Activated T-helper 9 cell treated with anti-CD3 and anti-CD28 coated beads, Interleukin-2, amount 50 U/mL, for 16 hours (primary cell): ENCODE measurements at regions not wholly inside any gene's neighbourhood (a gene's known extent, or its start where the extent isn't known, plus 50 kb on each side); places are given as distances from the start of the nearest gene placed in this dataset.
"Not testable (repeated sequence)": the region's sequence is repeated elsewhere in the genome, so short reads cannot be mapped to it uniquely, and the experiment has no call there.

ENCODE experiments used
- DNase-seq: peaks from one replicate; pipeline ENCODE4 v3.0.0-alpha.2; 2020; ENCODE audit warnings: low read depth

DNA sequence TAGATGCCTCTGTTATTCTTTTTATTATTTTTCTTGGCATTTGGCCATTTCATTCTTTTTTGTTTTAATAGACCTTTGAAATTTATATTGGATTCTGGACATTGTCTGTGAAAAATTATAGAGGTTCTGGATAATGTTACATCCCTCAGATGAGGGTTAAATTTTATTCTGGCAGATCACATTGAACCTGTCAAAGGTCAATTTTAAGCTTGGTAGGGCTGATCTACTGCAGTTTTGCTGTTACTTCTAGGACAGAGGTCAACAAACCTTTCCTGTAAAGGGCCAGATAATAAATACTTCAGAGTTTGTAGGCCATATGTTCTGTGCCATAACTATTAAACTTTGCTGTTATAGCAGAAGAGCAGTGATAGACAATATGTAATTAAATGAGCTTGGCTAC is 318.9 kb upstream of the DPPA4 start:
- no peak for DNase-seq

DNA sequence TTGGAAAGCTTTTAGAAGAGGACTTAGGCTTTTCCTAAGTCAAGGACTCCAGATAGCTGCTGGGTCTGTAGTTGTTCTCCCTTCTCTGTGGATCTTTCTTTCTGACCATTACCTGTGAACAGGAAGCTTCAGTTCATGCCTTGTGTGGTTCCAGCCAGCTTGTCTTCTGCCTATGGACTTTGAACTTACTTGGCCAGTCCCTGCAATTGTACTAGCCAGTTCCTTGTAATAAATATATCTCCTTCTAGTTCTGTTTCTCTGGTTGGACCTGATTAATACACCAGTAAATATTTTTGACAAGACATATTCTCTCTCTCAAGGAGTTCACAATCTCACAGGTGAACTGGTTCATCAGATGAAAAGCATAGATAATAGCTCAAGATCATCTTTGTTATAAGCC is 341.3 kb upstream of the DPPA4 start:
- DNase-seq, result no peak

- no peak for DNase-seq
These were observed 342.3 kb upstream of the DPPA4 start for GRCh38 chr3:109679664-109680063.

DNA sequence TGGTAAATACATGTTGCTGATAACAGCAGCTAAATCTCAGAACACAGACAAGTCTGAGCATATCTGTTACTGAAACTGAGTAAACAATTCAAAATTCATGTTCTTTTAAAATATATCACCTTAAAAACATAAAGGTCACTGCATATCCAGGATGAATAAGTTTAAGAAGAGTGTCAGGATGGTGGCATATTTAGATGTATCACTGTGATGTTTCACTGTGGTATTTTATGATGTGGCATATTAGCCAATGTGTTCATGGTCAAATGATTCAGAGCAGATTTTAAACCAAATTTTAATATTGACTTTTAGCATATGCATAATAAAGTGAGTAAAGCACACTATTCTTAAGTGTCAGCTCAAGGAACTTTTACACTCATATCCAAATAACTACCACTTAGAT is 346.4 kb upstream of the DPPA4 start:
- DNase-seq, result no peak

DNA sequence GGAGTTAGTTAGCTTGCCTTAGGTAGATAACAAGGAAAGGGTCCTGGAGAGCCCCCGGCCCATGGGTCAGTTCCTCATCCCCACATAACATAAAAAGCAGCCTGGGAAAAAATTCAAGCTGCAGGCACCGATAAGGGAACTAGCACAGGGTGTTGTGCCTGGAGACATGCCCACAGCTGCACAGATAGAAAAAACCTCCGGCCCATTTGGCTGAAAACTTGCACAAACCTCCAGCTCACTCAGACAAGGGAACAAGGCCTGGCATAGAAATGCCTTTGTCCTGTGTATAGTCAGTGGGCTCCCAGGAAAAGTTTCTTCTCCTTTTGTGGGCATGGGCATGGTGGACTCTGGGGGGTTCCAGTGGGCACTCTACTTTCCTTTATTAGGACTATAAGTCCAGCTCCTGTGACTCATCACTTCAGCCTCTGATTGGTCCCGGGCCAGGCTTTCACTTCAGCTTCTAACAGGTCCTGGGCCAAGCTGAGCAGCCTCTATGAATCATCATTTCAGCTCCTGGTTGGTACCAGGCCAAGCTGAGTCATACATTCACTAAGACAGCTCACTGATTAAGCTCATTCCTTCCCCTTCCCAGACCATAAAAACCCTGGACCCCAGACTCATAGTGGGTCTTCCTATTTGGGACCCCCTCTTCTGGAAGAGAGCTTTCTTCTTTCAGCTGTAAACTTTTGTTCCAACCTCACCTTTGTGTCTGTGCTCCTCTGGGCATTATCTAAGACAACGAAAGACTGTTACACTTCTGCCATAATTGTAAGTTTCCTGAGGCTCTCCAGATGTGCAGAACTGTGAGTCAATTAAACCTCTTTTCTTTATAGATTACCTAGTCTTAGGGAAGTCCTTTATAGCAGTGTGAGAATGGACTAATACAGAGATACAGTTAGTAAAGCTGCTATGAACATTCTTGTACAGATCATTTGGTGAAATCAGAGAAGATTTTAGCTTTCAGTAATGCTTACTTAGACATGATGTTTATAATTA is 348.0 kb upstream of the DPPA4 start:
- DNase-seq, result no peak

- no peak for DNase-seq
These were observed 350.3 kb upstream of the DPPA4 start for GRCh38 chr3:109687626-109688025.

DNA sequence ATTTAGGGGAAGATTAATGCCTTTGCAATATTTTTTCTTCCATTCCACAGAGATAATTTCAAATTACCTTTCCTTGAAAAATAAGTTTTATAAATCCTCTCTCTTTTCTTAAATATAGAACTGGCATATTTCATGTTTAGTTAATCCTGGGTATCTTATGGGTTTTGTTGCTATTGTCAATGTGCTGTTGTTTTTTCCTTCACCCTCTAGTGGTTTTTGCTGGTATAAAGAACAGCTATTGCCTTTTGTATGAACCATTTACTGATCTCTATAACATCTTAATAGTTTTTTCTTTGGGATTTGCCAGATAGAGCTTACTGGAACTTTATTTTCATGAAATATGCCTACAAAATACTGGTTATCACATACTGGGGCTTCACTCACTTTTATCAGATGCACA is 359.6 kb upstream of the DPPA4 start:
- DNase-seq, result no peak

- DNase-seq, result no peak
These were observed 364.9 kb upstream of the DPPA4 start for GRCh38 chr3:109702252-109702651.

GRCh38 chr3:109702976-109703375 is 365.6 kb upstream of the DPPA4 start:
- no peak for DNase-seq

- DNase-seq, result not testable (repeated sequence)
These were observed 367.8 kb upstream of the DPPA4 start for GRCh38 chr3:109705133-109705532.

DNA sequence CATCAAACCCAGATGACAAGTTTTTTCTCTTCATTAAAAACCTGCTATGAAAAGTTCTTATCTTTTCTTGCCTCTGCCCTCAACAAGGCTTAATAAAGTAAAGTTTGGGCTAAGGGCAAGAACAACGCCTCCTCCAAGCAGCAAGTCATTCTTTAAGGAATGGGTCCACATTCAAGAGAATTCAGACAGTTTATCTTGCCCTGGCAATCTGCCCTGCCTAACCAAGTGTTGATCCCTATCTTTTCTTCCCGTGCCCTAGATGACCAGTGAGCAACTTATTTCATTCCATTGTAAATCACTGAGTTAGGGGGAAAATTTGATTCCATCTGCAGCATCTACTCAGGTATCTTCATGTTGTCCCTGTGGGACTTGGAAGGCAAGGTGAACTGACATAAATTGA is 370.3 kb upstream of the DPPA4 start:
- no peak for DNase-seq

DNA sequence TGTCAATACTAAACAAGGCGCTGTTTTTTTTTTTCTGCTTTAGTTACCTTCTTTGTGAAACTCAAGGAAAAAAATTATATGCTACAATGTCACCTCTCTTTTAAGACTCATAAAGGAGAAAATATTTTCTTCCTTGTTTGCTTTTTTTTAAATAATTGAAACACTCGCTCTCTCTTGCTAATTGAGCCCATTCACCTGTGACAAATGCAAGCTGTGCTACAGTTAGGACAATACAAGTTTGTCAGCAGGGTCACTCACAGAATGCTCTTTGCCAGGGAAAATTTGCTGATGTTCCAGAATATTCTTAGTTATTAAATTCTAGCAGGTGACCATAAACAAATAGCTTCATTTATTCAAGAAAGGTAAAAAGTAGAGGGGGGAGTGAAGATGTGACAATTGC is 375.9 kb upstream of the DPPA4 start:
- DNase-seq, result no peak

- no peak for DNase-seq
These were observed 378.4 kb upstream of the DPPA4 start for GRCh38 chr3:109715707-109716106.

GRCh38 chr3:109718850-109719249 is 381.5 kb upstream of the DPPA4 start:
- no peak for DNase-seq

- no peak for DNase-seq
These were observed 391.6 kb upstream of the DPPA4 start for GRCh38 chr3:109728861-109729494.

DNA sequence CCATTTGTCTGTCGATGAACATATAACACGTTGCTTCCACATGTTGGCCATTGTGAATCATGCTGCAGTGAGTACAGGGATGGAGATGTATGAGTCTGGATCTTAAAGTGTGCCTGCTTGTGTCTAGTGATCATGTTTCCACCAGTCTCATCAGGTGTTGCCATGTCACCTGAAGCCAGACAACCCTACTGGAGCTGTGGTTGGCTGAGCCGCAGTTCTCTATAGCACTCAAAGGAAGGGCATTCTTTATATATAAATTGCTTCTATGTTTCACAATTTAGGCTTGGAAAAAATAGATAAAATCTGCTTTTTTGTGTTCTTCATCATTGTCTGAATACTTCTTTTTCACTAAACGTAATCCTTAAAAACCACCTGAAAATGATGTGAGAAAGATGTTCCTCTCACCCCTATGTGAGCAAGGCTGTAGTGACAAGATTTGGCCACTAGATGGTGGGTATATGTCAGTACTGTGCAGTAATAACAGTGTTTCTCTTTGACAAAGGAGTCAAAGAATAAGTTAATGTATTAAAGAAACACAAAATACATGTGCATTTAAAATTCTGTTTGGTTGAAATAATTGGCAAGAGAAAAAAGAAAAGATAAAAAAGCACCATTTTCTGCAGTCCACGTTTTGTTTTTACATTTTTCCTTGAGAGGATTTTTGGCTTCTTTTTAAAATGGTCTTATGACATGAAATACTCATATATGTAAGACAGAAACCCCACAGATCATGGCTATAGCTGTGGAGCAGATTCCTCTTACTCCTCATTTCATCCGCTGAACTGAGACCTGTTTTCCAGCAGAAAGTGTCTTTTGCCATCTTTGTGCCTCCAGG is 394.5 kb upstream of the DPPA4 start:
- peak; percentile 18 for DNase-seq

DNA sequence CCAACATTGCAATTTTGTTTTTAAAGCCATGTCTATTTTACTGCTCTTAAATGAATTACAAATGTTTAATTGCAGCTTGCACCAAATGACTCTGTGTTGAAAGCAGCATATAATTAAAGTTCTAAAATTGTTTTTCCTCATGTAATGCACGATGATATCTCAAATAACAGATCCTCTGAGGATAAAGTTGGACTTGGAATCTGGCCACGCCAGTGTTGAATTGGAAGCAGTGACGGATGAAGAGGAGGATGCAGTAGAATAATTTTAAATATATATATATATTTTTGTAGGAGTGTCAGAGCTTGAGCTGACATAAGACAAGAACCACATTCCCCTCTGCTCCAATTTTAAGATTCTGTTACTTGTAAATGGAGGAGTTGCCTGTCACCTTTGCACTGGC is 406.6 kb upstream of the DPPA4 start:
- DNase-seq, result no peak

- DNase-seq, result no peak
These were observed 435.2 kb upstream of the DPPA4 start for GRCh38 chr3:109772520-109772919.

DNA sequence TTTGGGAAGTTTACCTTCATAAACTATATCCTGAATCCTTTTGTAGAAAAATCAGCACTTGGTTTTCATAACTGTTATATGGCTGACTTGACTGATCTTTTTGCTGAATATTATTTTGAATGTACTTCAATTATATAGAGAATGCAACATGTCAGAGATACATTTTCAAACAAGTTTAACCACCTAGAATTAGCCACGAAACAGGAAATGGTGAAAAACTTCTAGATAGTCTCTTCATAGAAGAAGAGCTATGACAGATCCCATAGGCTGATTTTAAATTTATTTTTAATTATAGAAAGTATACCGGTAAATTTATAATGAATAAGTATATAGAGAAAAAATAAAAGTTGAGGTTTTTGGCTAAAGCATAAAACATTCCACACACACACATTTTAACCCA is 436.8 kb upstream of the DPPA4 start:
- DNase-seq, result no peak

DNA sequence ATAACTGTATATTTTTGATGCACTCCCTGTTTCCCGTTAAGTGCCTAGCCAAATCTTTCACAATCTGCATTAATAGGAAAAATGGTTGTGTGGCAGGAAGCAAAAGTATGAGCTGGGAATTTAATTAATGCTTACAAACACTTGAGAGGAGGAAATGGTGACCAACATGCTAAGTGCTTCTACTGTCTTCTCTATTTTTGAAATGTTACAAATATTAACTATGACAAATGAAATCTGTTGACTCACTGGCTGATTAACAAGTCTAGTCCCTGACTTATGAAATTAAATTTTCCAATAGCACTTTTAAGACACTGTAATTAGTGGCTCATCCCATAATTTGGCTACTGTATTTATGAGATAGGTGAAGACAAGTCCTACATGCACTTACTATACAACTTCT is 446.9 kb upstream of the DPPA4 start:
- no peak for DNase-seq

DNA sequence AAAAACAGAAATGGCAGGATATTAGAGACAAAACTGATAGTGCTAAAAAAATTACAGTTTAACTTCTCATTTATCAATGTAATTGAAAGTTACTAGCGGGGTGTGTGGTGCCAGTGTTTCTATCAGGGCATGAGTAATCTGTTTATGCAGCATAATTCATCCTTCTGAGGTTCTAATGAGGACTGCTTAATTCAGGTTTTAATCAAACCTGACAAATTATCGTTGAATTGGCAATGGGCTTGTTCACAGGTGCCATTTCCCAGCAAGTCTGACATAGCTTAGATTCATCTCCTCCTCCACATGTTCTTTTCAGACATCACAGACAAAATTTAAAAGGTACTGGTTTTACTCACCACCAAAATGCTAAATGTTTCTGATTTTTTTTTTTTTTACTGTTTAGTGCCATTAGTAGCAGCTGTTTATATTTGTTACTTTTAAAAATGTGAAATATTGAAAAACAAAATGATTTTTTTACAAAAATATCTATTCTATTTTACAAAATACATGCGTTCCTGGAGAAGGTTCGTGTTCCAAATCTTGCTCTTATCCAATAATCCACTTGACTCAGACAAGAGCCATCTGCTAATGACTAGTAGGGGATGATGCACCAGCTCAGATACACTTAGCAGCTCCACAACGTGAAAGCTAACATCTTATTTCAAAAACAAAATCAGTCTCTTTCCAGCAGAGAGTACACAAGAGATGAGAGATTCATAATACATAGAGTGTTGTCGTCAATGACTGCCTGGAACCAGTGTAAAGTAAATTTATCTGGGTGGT is 447.7 kb upstream of the DPPA4 start:
- no peak for DNase-seq

- DNase-seq, result no peak
These were observed 465.9 kb upstream of the DPPA4 start for GRCh38 chr3:109803274-109803673.
